GM18858 (cell line): ENCODE measurements at regions not wholly inside any gene's neighbourhood (a gene's known extent, or its start where the extent isn't known, plus 50 kb on each side); places are given as distances from the start of the nearest gene placed in this dataset.

Experiments used
- ATAC-seq: cut with Tn5 transposase; IDR thresholded peaks from one replicate; pipeline ENCODE4 v1.9.1; 2021; ENCODE audit not compliant: unreplicated experiment

- no peak for ATAC-seq
Observed at GRCh38 chr10:84078771-84079170, 60.5 kb upstream of the GHITM start.

DNA sequence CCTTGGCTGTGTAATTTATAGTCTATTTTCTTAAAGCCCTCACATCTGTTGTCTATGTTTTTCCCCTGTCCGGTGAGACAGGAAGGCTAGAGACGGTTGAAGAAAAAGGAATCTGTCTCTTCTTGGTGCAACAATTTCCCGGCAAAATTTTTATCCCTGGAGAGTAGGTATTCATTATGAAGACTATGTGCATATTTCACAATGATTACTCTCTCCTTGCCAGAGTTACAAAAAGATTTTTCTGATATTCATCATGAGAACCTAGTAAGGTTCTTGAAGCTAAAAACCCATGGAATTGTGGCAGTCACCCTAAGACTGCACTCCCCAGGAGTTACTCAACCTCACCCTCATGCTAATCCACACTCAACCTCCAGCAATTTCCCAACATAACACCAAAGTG is 55.0 kb upstream of the GHITM start:
- no peak for ATAC-seq

GRCh38 chr10:84087202-84087601 is 52.1 kb upstream of the GHITM start:
- no peak for ATAC-seq

- no peak for ATAC-seq
Observed at GRCh38 chr10:84088626-84089025, 50.7 kb upstream of the GHITM start.

- no peak for ATAC-seq
Observed at GRCh38 chr10:84089162-84089561, 50.1 kb upstream of the GHITM start.
